Natural killer cell treated with Interleukin-12 subunit alpha and Interleukin-12 subunit beta and Interleukin-15 and Interleukin-18, amount 100 ng/mL, for 72 hours (primary cell): ENCODE measurements at regions not wholly inside any gene's neighbourhood (a gene's known extent, or its start where the extent isn't known, plus 50 kb on each side); places are given as distances from the start of the nearest gene placed in this dataset.
A peak's percentile ranks its signal among the peaks of the same experiment; 100 is the strongest.

Experiments used
- ATAC-seq, 2 donors: fragments of 150-1000 bp; cut with Tn5 transposase in 1 of 2; sonication (Bioruptor Pico), chemical (Tn5 transposase) in 1 of 2; 2 replicates each; pipeline ENCODE4 v1.10.0; 2021
- DNase-seq: peaks from one replicate; pipeline ENCODE4 v3.0.0; 2022; ENCODE audit warnings: low spot score
- H3K27ac Mint-ChIP-seq, 2 donors: 1 replicate in 1 of 2; 2 replicates in 1 of 2; pipeline ENCODE4 v1.8.0; 2022; ENCODE audit warnings: mixed read lengths in 2 of 2, mild to moderate bottlenecking in 1 of 2, moderate library complexity in 1 of 2
- H3K27me3 Mint-ChIP-seq, 2 donors: 1 replicate in 1 of 2; 2 replicates in 1 of 2; pipeline ENCODE4 v1.8.0; 2022; ENCODE audit warnings: mixed read lengths in 2 of 2
- H3K36me3 Mint-ChIP-seq: one replicate; pipeline ENCODE4 v1.8.0; 2022; ENCODE audit warnings: mixed read lengths
- H3K4me1 Mint-ChIP-seq, 2 donors: 1 replicate in 1 of 2; 2 replicates in 1 of 2; pipeline ENCODE4 v1.8.0; 2022; ENCODE audit warnings: low read depth in 2 of 2, mixed read lengths in 2 of 2, mild to moderate bottlenecking in 1 of 2
- H3K4me3 Mint-ChIP-seq: one replicate; pipeline ENCODE4 v1.8.0; 2022; ENCODE audit warnings: mixed read lengths
- H3K9me3 Mint-ChIP-seq: 2 replicates; pipeline ENCODE4 v1.8.0; 2022; ENCODE audit warnings: mixed read lengths

- ATAC-seq (no peak), DNase-seq (no peak)
- Mint-ChIP-seq H3K36me3 (no peaks in the 10 kb centered on the region), H3K9me3 (no peaks in the 10 kb centered on the region), H3K27me3 (peaks cover 0 to 2% of the 10 kb centered on the region in 2 donors), H3K27ac (no peak overlapping the region), H3K4me3 (no peak overlapping the region), H3K4me1 (peaks cover 8 to 11% of the 10 kb centered on the region in 2 donors)
These were observed 232.2 kb downstream of the KLF13 start for GRCh38 chr15:31558840-31559239.

- no peaks in the 10 kb centered on the region for H3K9me3 Mint-ChIP-seq
- DNase-seq: no peak
- peaks cover 0 to 5% of the 10 kb centered on the region in 2 donors for H3K4me1 Mint-ChIP-seq
- H3K27me3 Mint-ChIP-seq: peaks cover 0 to 2% of the 10 kb centered on the region in 2 donors
- no peak overlapping the region for H3K4me3 Mint-ChIP-seq
- H3K27ac Mint-ChIP-seq: no peak overlapping the region
- no peaks in the 10 kb centered on the region for H3K36me3 Mint-ChIP-seq
- no peak for ATAC-seq
These were observed 233.2 kb downstream of the KLF13 start for GRCh38 chr15:31559786-31560185.

DNA sequence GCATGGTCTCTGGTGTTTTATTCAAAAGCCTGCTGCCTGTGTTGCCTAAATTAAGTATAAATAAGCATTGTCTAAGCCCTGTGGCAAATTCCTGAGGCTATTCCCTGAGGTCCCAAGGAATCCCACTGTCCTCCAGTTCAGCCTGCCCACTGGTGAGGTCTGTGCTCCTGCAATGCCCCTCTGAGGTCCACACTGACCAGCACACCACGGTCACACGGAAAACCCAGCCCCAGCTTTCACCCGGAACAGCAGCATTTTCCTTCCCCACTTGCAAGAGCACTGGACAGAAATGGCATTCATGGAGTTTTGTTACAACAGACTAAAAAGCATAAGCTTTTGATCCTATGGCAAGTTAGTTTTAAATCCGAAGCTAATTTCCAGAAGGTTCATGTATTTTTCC lies 234.0 kb downstream of the KLF13 start:
- DNase-seq: no peak
- Mint-ChIP-seq H3K4me3 (no peak overlapping the region), H3K27ac (no peak overlapping the region), H3K27me3 (peaks cover 0 to 2% of the 10 kb centered on the region in 2 donors), H3K36me3 (no peaks in the 10 kb centered on the region), H3K4me1 (peaks cover 0 to 5% of the 10 kb centered on the region in 2 donors), H3K9me3 (no peaks in the 10 kb centered on the region)
- no peak for ATAC-seq

GRCh38 chr15:31561156-31561555 lies 234.5 kb downstream of the KLF13 start:
- peaks cover 0 to 2% of the 10 kb centered on the region in 2 donors for H3K4me1 Mint-ChIP-seq
- no peak for ATAC-seq
- H3K9me3 Mint-ChIP-seq: no peaks in the 10 kb centered on the region
- no peak for DNase-seq
- H3K27me3 Mint-ChIP-seq: peaks cover 0 to 2% of the 10 kb centered on the region in 2 donors
- no peak overlapping the region for H3K27ac Mint-ChIP-seq
- H3K4me3 Mint-ChIP-seq: no peak overlapping the region
- H3K36me3 Mint-ChIP-seq: no peaks in the 10 kb centered on the region

DNA sequence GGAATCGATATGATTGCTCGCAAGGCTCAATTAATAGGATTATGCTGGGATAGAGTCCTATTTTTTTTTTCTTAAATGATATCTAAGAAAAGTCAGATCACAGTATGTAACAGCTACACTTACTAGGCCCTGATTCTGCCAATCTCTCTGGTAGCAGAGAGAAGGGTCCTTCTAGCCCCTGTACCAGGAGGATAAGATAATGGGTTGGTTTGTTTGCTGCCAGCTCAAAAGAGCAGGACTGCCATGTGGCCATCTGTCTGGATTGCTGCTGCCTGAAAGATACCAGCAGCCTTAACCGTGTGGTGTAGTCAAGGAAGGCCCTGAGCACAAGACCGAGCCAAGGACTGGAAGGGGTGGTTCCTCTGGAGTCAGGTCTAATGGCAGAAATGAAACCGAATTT lies 236.4 kb downstream of the KLF13 start:
- H3K4me1 Mint-ChIP-seq: no peaks in the 10 kb centered on the region
- DNase-seq: no peak
- H3K36me3 Mint-ChIP-seq: no peaks in the 10 kb centered on the region
- H3K27me3 Mint-ChIP-seq: no peaks in the 10 kb centered on the region
- H3K9me3 Mint-ChIP-seq: no peaks in the 10 kb centered on the region
- no peak overlapping the region for H3K27ac Mint-ChIP-seq
- H3K4me3 Mint-ChIP-seq: no peak overlapping the region
- peak in 1 of 2 donors; percentile 43 for ATAC-seq

DNA sequence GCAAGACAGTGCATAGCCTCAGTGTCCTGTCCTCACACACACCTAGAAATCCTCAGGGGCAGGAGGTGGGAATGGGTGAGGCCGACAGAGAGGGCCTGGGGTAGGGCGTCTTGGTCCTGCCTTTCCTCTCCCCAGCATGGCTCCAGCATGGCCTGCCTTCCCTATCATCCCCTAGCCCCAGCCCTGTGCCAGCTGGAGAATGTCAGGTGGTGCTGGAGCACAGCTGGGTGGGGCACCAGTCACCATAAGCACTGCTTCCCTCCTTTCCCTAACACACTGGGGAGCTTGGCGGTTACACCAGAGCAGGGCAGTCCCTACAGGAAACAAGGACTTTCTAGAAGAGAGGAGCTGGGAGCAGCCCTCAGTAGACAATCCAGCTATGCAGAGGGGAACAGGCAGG lies 236.8 kb downstream of the KLF13 start:
- peak; percentile 40 to 60 for ATAC-seq
- Mint-ChIP-seq H3K4me1 (no peaks in the 10 kb centered on the region), H3K36me3 (no peaks in the 10 kb centered on the region), H3K27me3 (no peaks in the 10 kb centered on the region), H3K9me3 (peaks cover 2% of the 10 kb centered on the region), H3K27ac (no peak overlapping the region), H3K4me3 (no peak overlapping the region)
- no peak for DNase-seq

- Mint-ChIP-seq H3K9me3 (peaks cover 6% of the 10 kb centered on the region), H3K4me3 (no peak overlapping the region), H3K4me1 (no peaks in the 10 kb centered on the region), H3K27ac (no peak overlapping the region), H3K36me3 (no peaks in the 10 kb centered on the region), H3K27me3 (peaks cover 7 to 9% of the 10 kb centered on the region in 2 donors)
- DNase-seq (no peak), ATAC-seq (no peak)
These were observed 241.2 kb downstream of the KLF13 start for GRCh38 chr15:31567861-31568260.

- Mint-ChIP-seq H3K27ac (no peak overlapping the region), H3K9me3 (peaks cover 6% of the 10 kb centered on the region), H3K36me3 (no peaks in the 10 kb centered on the region), H3K4me1 (no peaks in the 10 kb centered on the region), H3K4me3 (no peak overlapping the region), H3K27me3 (peaks cover 9 to 10% of the 10 kb centered on the region in 2 donors)
- no peak for ATAC-seq
- no peak for DNase-seq
These were observed 243.2 kb downstream of the KLF13 start for GRCh38 chr15:31569836-31570235.

GRCh38 chr15:31570591-31570990 lies 244.0 kb downstream of the KLF13 start:
- Mint-ChIP-seq H3K4me3 (no peak overlapping the region), H3K4me1 (no peaks in the 10 kb centered on the region), H3K27ac (no peak overlapping the region), H3K9me3 (peaks cover 6% of the 10 kb centered on the region), H3K36me3 (no peaks in the 10 kb centered on the region), H3K27me3 (peaks cover 9 to 11% of the 10 kb centered on the region in 2 donors)
- DNase-seq (no peak), ATAC-seq (no peak)

GRCh38 chr15:31571676-31572075 lies 245.0 kb downstream of the KLF13 start:
- no peak overlapping the region for H3K27ac Mint-ChIP-seq
- no peaks in the 10 kb centered on the region for H3K4me1 Mint-ChIP-seq
- H3K27me3 Mint-ChIP-seq: peaks cover 9 to 11% of the 10 kb centered on the region in 2 donors
- peaks cover 6% of the 10 kb centered on the region for H3K9me3 Mint-ChIP-seq
- no peaks in the 10 kb centered on the region for H3K36me3 Mint-ChIP-seq
- DNase-seq: no peak
- no peak for ATAC-seq
- H3K4me3 Mint-ChIP-seq: no peak overlapping the region

- Mint-ChIP-seq H3K27ac (no peak overlapping the region), H3K36me3 (no peaks in the 10 kb centered on the region), H3K4me3 (no peak overlapping the region), H3K4me1 (no peaks in the 10 kb centered on the region), H3K27me3 (peaks cover 9 to 14% of the 10 kb centered on the region in 2 donors), H3K9me3 (peaks cover 1% of the 10 kb centered on the region)
- DNase-seq: no peak
- ATAC-seq: no peak
These were observed 247.1 kb downstream of the KLF13 start for GRCh38 chr15:31573759-31574158.

DNA sequence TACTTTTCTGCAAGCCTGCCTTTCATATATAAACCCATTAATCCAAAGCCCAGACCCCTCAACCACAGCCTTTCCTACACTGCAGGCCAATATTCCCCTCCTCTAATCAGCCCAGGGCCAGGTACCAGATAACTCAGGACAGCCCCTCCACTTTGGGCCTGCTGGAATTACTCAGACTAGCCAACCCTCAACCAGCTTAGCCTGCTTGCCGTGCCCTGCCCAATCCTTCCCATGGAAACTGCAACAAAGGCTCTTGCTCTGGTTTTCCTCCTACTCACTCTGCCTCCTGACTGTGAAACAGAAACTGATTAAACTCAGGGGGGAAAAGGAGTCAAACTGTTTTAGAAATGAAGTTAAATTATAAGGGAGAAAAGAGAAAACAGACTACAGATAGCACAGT lies 248.1 kb downstream of the KLF13 start:
- H3K4me3 Mint-ChIP-seq: no peak overlapping the region
- ATAC-seq: no peak
- DNase-seq: no peak
- no peaks in the 10 kb centered on the region for H3K36me3 Mint-ChIP-seq
- no peaks in the 10 kb centered on the region for H3K9me3 Mint-ChIP-seq
- no peaks in the 10 kb centered on the region for H3K4me1 Mint-ChIP-seq
- H3K27me3 Mint-ChIP-seq: peaks cover 11 to 15% of the 10 kb centered on the region in 2 donors
- no peak overlapping the region for H3K27ac Mint-ChIP-seq

GRCh38 chr15:31577108-31577507 lies 250.5 kb downstream of the KLF13 start:
- no peak for DNase-seq
- ATAC-seq: no peak
- Mint-ChIP-seq H3K36me3 (peaks cover 5% of the 10 kb centered on the region), H3K4me1 (no peaks in the 10 kb centered on the region), H3K27ac (no peak overlapping the region), H3K4me3 (no peak overlapping the region), H3K27me3 (peaks cover 14 to 15% of the 10 kb centered on the region in 2 donors), H3K9me3 (peaks cover 4% of the 10 kb centered on the region)

- peaks cover 6% of the 10 kb centered on the region for H3K9me3 Mint-ChIP-seq
- no peak for DNase-seq
- ATAC-seq: no peak
These were observed 252.6 kb downstream of the KLF13 start for GRCh38 chr15:31579282-31579681.

GRCh38 chr15:31579976-31580375 lies 253.3 kb downstream of the KLF13 start:
- H3K4me3 Mint-ChIP-seq: no peak overlapping the region
- peaks cover 9 to 23% of the 10 kb centered on the region in 2 donors for H3K27me3 Mint-ChIP-seq
- H3K27ac Mint-ChIP-seq: no peak overlapping the region
- peaks cover 10% of the 10 kb centered on the region for H3K36me3 Mint-ChIP-seq
- DNase-seq (no peak), ATAC-seq (no peak)
- H3K9me3 Mint-ChIP-seq: peaks cover 6% of the 10 kb centered on the region
- H3K4me1 Mint-ChIP-seq: no peaks in the 10 kb centered on the region

More at GRCh38 chr15:31579282-31579681, 252.6 kb downstream of the KLF13 start:
- no peak overlapping the region for H3K27ac Mint-ChIP-seq
- H3K4me3 Mint-ChIP-seq: no peak overlapping the region
- peaks cover 10 to 18% of the 10 kb centered on the region in 2 donors for H3K27me3 Mint-ChIP-seq
- no peaks in the 10 kb centered on the region for H3K4me1 Mint-ChIP-seq
- peaks cover 10% of the 10 kb centered on the region for H3K36me3 Mint-ChIP-seq
